AG04450 (cell line): ENCODE measurements at regions not wholly inside any gene's neighbourhood (a gene's known extent, or its start where the extent isn't known, plus 50 kb on each side); places are given as distances from the start of the nearest gene placed in this dataset.

ENCODE experiments used
- CTCF ChIA-PET: fragments of 300-600, 350-600 bp; formaldehyde crosslinking; extraction: SDS; loops from one replicate; lab custom pipeline; 2022; ENCODE audit warnings: antibody characterized with exemption, inconsistent platforms; lab: Charles Lee
- POLR2A ChIA-PET: fragments of 350-600 bp; formaldehyde crosslinking; extraction: SDS; loops from one replicate; lab custom pipeline; 2021; ENCODE audit warnings: antibody characterized with exemption, inconsistent platforms; lab: Yijun Ruan, JAX
- DNase-seq: peaks from one replicate; pipeline ENCODE4 v3.0.0-alpha.2; 2011; ENCODE audit warnings: low read depth, low spot score
- H3K27ac ChIP-seq: one replicate; pipeline ENCODE4 v1.5.1; 2012; ENCODE audit warnings: low read depth, low read length, control low read depth
- H3K27me3 ChIP-seq: one replicate; pipeline ENCODE4 v1.6.0; 2012; ENCODE audit warnings: low read length; ENCODE audit not compliant: control insufficient read depth, insufficient read depth
- H3K4me3 ChIP-seq: 2 replicates; pipeline ENCODE4 v1.5.1; 2011; ENCODE audit warnings: mild to moderate bottlenecking, low read depth, low read length, control low read depth
- H3K9me3 ChIP-seq: 2 replicates; pipeline ENCODE4 v1.5.1; 2012; ENCODE audit warnings: low read length; ENCODE audit not compliant: control insufficient read depth, insufficient read depth
- CTCF ChIP-seq: IDR thresholded peaks from 2 replicates; pipeline ENCODE4 v1.5.1; 2011; ENCODE audit warnings: low read depth, low read length, control low read depth, inconsistent platforms

GRCh38 chr3:188071636-188072035 lies 82.3 kb upstream of the LPP start:
- CTCF ChIA-PET: no interaction called here

GRCh38 chr3:188076176-188076575 lies 77.8 kb upstream of the LPP start:
- Histone ChIP-seq H3K27ac (no peak overlapping the region), H3K4me3 (no peak overlapping the region), H3K9me3 (no peaks in the 10 kb centered on the region), H3K27me3 (no peaks in the 10 kb centered on the region)
- CTCF ChIA-PET: no interaction called here
- POLR2A ChIA-PET: no interaction called here
- no peak for TF ChIP-seq CTCF
- DNase-seq: no peak

More at GRCh38 chr3:188071636-188072035, 82.3 kb upstream of the LPP start:
- no peak overlapping the region for H3K27ac ChIP-seq
- TF ChIP-seq CTCF: no peak
- H3K9me3 ChIP-seq: no peaks in the 10 kb centered on the region
- H3K4me3 ChIP-seq: no peak overlapping the region
- DNase-seq: no peak
- POLR2A ChIA-PET: no interaction called here
- H3K27me3 ChIP-seq: no peaks in the 10 kb centered on the region

- no peak overlapping the region for H3K4me3 ChIP-seq
- no peak for DNase-seq
- H3K9me3 ChIP-seq: no peaks in the 10 kb centered on the region
- ChIA-PET CTCF (interaction anchor here (0.9 kb wide), 1 partner anchor 337 kb away, joined by 3 read pairs; no protein-coding TSS in a partner anchor), POLR2A (no interaction called here)
- H3K27ac ChIP-seq: no peak overlapping the region
- H3K27me3 ChIP-seq: no peaks in the 10 kb centered on the region
- TF ChIP-seq CTCF: no peak
Observed at GRCh38 chr3:188077160-188077799, 76.7 kb upstream of the LPP start.

GRCh38 chr3:188080091-188080490 lies 73.9 kb upstream of the LPP start:
- POLR2A ChIA-PET: no interaction called here
- H3K4me3 ChIP-seq: no peak overlapping the region
- no peak for TF ChIP-seq CTCF

GRCh38 chr3:188082031-188082430 lies 71.9 kb upstream of the LPP start:
- Histone ChIP-seq H3K27me3 (no peaks in the 10 kb centered on the region), H3K27ac (no peak overlapping the region), H3K9me3 (no peaks in the 10 kb centered on the region), H3K4me3 (no peak overlapping the region)
- DNase-seq: no peak
- CTCF ChIA-PET: no interaction called here
- TF ChIP-seq CTCF: no peak
- POLR2A ChIA-PET: no interaction called here

More at GRCh38 chr3:188080091-188080490, 73.9 kb upstream of the LPP start:
- no peak for DNase-seq
- no peaks in the 10 kb centered on the region for H3K9me3 ChIP-seq
- no peaks in the 10 kb centered on the region for H3K27me3 ChIP-seq
- CTCF ChIA-PET: interaction anchor here (0.8 kb wide), 1 partner anchor 340 kb away, joined by 3 read pairs; no protein-coding TSS in a partner anchor
- H3K27ac ChIP-seq: no peak overlapping the region
